ENCODE measurements at regions not wholly inside any gene's neighbourhood (a gene's known extent, or its start where the extent isn't known, plus 50 kb on each side); places are given as distances from the start of the nearest gene placed in this dataset.

GRCh38 chr11:93933230-93933629, 82.8 kb upstream of the VSTM5 start:
- no peak for TF ChIP-seq CTCF (IDR thresholded peaks at IDR 0.05)
- TF ChIP-seq EZH2 (IDR thresholded peaks at IDR 0.05; ENCODE audit: borderline replicate concordance, insufficient read depth, low read depth, low read length, poor library complexity, severe bottlenecking) = no peak

Data from B cell (primary cell).